OCI-LY1 (cell line): ENCODE measurements at regions not wholly inside any gene's neighbourhood (a gene's known extent, or its start where the extent isn't known, plus 50 kb on each side); places are given as distances from the start of the nearest gene placed in this dataset.

Experiments used
- H2AFZ ChIP-seq: fragments of 200-600 bp; sonication (generic), shearing (Covaris generic); 2 replicates; pipeline ENCODE4 v1.6.0; 2014; ENCODE audit warnings: antibody characterized with exemption, mild to moderate bottlenecking, low read length
- H3F3A ChIP-seq: fragments of 200-600 bp; sonication (generic), shearing (Covaris generic); 2 replicates; pipeline ENCODE4 v1.6.0; 2014; ENCODE audit warnings: mild to moderate bottlenecking, antibody characterized with exemption, low read length, moderate library complexity; ENCODE audit not compliant: insufficient read depth
- H3K27ac ChIP-seq: fragments of 200-600 bp; sonication (generic); 2 replicates; pipeline ENCODE4 v1.5.1; 2014; ENCODE audit warnings: low read length, mixed run types, mild to moderate bottlenecking, low read depth; ENCODE audit not compliant: poor library complexity, severe bottlenecking
- H3K27me3 ChIP-seq: fragments of 200-600 bp; sonication (generic); 2 replicates; pipeline ENCODE4 v1.6.0; 2014; ENCODE audit warnings: antibody characterized with exemption, mild to moderate bottlenecking, low read length, moderate library complexity; ENCODE audit not compliant: insufficient read depth
- H3K36me3 ChIP-seq: fragments of 200-600 bp; sonication (generic); 2 replicates; pipeline ENCODE4 v1.6.1; 2014; ENCODE audit warnings: mild to moderate bottlenecking, antibody characterized with exemption, low read length, moderate library complexity, mixed read lengths; ENCODE audit not compliant: insufficient read depth
- H3K4me1 ChIP-seq: fragments of 200-600 bp; sonication (generic); 2 replicates; pipeline ENCODE4 v1.5.1; 2014; ENCODE audit warnings: mild to moderate bottlenecking, low read length, moderate library complexity; ENCODE audit not compliant: insufficient read depth, severe bottlenecking
- H3K4me2 ChIP-seq: fragments of 200-600 bp; sonication (generic), shearing (Covaris generic); 2 replicates; pipeline ENCODE4 v1.6.1; 2014; ENCODE audit warnings: low read length
- H3K4me3 ChIP-seq: fragments of 200-600 bp; sonication (generic); 2 replicates; pipeline ENCODE4 v1.5.1; 2014; ENCODE audit warnings: low read length, low read depth, mild to moderate bottlenecking, mixed read lengths; ENCODE audit not compliant: poor library complexity, severe bottlenecking
- H3K79me2 ChIP-seq: fragments of 200-600 bp; shearing (Covaris generic); 2 replicates; pipeline ENCODE4 v1.6.1; 2016; ENCODE audit warnings: mixed run types, low read length, mixed read lengths; ENCODE audit not compliant: insufficient read depth
- H3K9ac ChIP-seq: fragments of 200-600 bp; sonication (generic), shearing (Covaris generic); 2 replicates; pipeline ENCODE4 v1.6.1; 2014; ENCODE audit warnings: mild to moderate bottlenecking, low read length, mixed read lengths
- H3K9me2 ChIP-seq: fragments of 200-600 bp; sonication (generic), shearing (Covaris generic); 2 replicates; pipeline ENCODE4 v1.6.1; 2014; ENCODE audit warnings: low read depth, mild to moderate bottlenecking, low read length, mixed read lengths
- H3K9me3 ChIP-seq: fragments of 200-600 bp; shearing (Covaris generic); 2 replicates; pipeline ENCODE4 v1.6.1; 2014; ENCODE audit warnings: low read length, mixed read lengths
- H4K20me1 ChIP-seq: fragments of 200-600 bp; sonication (generic), shearing (Covaris generic); 2 replicates; pipeline ENCODE4 v1.6.0; 2016; ENCODE audit warnings: mild to moderate bottlenecking, low read length; ENCODE audit not compliant: insufficient read depth
- EZH2 ChIP-seq: fragments of 200-600 bp; sonication (generic), shearing (Covaris generic); IDR thresholded peaks from 2 replicates; pipeline ENCODE4 v1.8.0; 2017; ENCODE audit warnings: borderline replicate concordance, mixed run types, mild to moderate bottlenecking, antibody characterized with exemption, low read length, moderate library complexity, mixed read lengths
- TF ChIP-seq, protein P1 (sequence below): fragments of 200-600 bp; sonication (generic), shearing (Covaris generic); IDR thresholded peaks from 2 replicates; pipeline ENCODE4 v1.5.1; 2017; ENCODE audit warnings: mild to moderate bottlenecking, antibody characterized with exemption, low read length, moderate library complexity, mixed read lengths

DNA sequence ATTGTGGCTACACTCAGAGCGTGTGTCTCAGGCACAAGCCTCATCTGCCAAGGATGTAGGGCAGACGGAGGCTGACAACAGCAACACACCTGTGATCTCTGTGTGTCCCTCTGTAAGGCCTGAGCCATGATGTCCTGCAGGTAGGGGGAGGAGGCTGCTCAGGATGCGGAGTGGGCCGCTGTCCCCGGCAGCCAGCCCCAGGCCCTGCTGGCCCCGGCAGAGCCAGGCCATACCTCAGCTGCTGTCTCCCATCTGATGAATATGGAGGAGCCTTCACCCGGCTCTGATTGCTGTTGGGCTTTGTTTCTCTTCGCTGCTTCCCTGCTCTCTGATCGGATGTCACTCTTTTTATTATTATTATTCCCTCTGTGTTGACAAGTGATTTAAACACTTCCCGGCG, 83.6 kb upstream of the NCAM1 start:
- Histone ChIP-seq H3F3A (no peaks in the 10 kb centered on the region), H3K4me3 (no peak overlapping the region), H3K4me2 (no peak overlapping the region), H3K4me1 (no peaks in the 10 kb centered on the region), H3K79me2 (no peaks in the 10 kb centered on the region), H2AFZ (no peak overlapping the region), H3K9me3 (no peaks in the 10 kb centered on the region), H3K36me3 (no peaks in the 10 kb centered on the region), H3K27ac (no peak overlapping the region), H4K20me1 (no peaks in the 10 kb centered on the region), H3K9ac (no peak overlapping the region), H3K9me2 (no peaks in the 10 kb centered on the region), H3K27me3 (0 out of 2 replicates have a peak, but pooled peaks cover 5% of the 10 kb centered on the region)
- TF ChIP-seq EZH2 = no peak
- TF ChIP-seq, protein P1, sequence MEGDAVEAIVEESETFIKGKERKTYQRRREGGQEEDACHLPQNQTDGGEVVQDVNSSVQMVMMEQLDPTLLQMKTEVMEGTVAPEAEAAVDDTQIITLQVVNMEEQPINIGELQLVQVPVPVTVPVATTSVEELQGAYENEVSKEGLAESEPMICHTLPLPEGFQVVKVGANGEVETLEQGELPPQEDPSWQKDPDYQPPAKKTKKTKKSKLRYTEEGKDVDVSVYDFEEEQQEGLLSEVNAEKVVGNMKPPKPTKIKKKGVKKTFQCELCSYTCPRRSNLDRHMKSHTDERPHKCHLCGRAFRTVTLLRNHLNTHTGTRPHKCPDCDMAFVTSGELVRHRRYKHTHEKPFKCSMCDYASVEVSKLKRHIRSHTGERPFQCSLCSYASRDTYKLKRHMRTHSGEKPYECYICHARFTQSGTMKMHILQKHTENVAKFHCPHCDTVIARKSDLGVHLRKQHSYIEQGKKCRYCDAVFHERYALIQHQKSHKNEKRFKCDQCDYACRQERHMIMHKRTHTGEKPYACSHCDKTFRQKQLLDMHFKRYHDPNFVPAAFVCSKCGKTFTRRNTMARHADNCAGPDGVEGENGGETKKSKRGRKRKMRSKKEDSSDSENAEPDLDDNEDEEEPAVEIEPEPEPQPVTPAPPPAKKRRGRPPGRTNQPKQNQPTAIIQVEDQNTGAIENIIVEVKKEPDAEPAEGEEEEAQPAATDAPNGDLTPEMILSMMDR = no peak

GRCh38 chr11:112878033-112878601, 83.1 kb upstream of the NCAM1 start:
- Histone ChIP-seq H3K4me1 (no peaks in the 10 kb centered on the region), H3K79me2 (no peaks in the 10 kb centered on the region), H4K20me1 (no peaks in the 10 kb centered on the region), H2AFZ (no peak overlapping the region), H3K36me3 (no peaks in the 10 kb centered on the region), H3K9me3 (no peaks in the 10 kb centered on the region), H3K9ac (no peak overlapping the region), H3K27ac (no peak overlapping the region), H3K4me3 (no peak overlapping the region), H3F3A (no peaks in the 10 kb centered on the region), H3K4me2 (no peak overlapping the region), H3K27me3 (0 out of 2 replicates have a peak, but pooled peaks cover 5% of the 10 kb centered on the region), H3K9me2 (no peaks in the 10 kb centered on the region)
- no peak for TF ChIP-seq EZH2
- TF ChIP-seq, protein P1 = no peak

DNA sequence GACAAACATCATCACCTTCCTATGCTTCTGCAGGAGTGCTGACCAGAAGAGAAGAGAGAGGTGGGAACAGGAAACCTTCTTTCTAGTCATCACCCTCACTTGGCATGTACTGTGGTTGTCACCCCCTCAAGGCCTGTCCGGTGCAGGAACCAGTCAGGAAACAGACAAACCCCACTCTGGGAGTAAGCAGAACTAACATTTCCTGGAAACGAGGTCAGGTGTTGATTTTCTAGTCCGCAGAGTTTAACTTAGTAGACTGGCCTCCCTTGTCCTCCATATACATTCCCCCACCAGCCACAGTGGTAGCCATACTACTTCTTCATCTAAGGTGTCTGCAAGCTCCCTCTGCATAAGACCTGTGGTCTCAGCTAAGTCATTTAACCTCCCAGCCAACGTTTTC, 80.7 kb upstream of the NCAM1 start:
- Histone ChIP-seq H3K27me3 (0 out of 2 replicates have a peak, but pooled peaks cover 5% of the 10 kb centered on the region), H3F3A (no peaks in the 10 kb centered on the region), H3K27ac (no peak overlapping the region), H3K9me3 (no peaks in the 10 kb centered on the region), H4K20me1 (no peaks in the 10 kb centered on the region), H3K36me3 (no peaks in the 10 kb centered on the region), H3K4me1 (no peaks in the 10 kb centered on the region), H3K4me2 (no peak overlapping the region), H2AFZ (no peak overlapping the region), H3K9me2 (no peaks in the 10 kb centered on the region), H3K9ac (no peak overlapping the region), H3K79me2 (no peaks in the 10 kb centered on the region), H3K4me3 (no peak overlapping the region)
- TF ChIP-seq EZH2 = no peak
- TF ChIP-seq, protein P1 = no peak
